IgD-negative memory B cell (primary cell): ENCODE measurements at regions not wholly inside any gene's neighbourhood (a gene's known extent, or its start where the extent isn't known, plus 50 kb on each side); places are given as distances from the start of the nearest gene placed in this dataset.
A peak's percentile ranks its signal among the peaks of the same experiment; 100 is the strongest.

ENCODE experiments used
- H3K27ac Mint-ChIP-seq, 3 donors: one replicate each; pipeline ENCODE4 v1.8.0; 2020 to 2022; ENCODE audit warnings: mild to moderate bottlenecking in 3 of 3, mixed read lengths in 3 of 3, moderate library complexity in 1 of 3
- H3K27me3 Mint-ChIP-seq: one replicate; pipeline ENCODE4 v1.8.0; 2021; ENCODE audit warnings: mixed read lengths
- H3K36me3 Mint-ChIP-seq: one replicate; pipeline ENCODE4 v1.8.0; 2020; ENCODE audit warnings: mild to moderate bottlenecking, mixed read lengths
- H3K4me1 Mint-ChIP-seq, 3 donors: one replicate each; pipeline ENCODE4 v1.8.0; 2020 to 2022; ENCODE audit warnings: mixed read lengths in 3 of 3, mild to moderate bottlenecking in 1 of 3
- H3K4me3 Mint-ChIP-seq, 4 donors: one replicate each; pipeline ENCODE4 v1.8.0; 2020 to 2022; ENCODE audit warnings: mild to moderate bottlenecking in 4 of 4, mixed read lengths in 4 of 4, moderate library complexity in 3 of 4
- H3K9me3 Mint-ChIP-seq, 3 donors: one replicate each; pipeline ENCODE4 v1.8.0; 2020 to 2021; ENCODE audit warnings: mixed read lengths in 3 of 3, mild to moderate bottlenecking in 1 of 3

DNA sequence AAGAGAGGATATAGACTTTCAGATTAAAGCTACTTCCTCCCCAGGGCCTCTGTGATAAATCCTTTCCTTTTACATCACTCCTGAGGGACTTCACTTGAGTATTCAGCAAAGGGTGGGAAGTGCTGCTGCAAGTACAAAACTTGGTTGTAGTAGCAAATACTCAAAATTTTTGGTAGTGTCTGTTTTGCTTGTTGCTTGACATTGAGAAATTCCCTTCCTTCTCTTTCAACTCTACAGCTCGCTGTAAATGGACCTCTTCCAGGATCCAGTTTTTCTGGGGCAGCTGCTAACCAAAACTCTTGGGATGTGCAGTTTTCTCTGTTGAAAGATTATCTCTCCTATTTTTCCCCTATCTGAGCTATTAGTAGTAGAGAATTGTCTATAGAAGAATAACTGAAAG lies 472.0 kb downstream of the CD109 start:
- Mint-ChIP-seq H3K4me1 (no peaks in the 10 kb centered on the region), H3K27me3 (no peaks in the 10 kb centered on the region), H3K36me3 (no peaks in the 10 kb centered on the region), H3K4me3 (no peak overlapping the region), H3K9me3 (peaks cover 0 to 4% (median 3%) of the 10 kb centered on the region in 3 donors), H3K27ac (peak overlapping the region in 1 of 3 donors; percentile 71)

DNA sequence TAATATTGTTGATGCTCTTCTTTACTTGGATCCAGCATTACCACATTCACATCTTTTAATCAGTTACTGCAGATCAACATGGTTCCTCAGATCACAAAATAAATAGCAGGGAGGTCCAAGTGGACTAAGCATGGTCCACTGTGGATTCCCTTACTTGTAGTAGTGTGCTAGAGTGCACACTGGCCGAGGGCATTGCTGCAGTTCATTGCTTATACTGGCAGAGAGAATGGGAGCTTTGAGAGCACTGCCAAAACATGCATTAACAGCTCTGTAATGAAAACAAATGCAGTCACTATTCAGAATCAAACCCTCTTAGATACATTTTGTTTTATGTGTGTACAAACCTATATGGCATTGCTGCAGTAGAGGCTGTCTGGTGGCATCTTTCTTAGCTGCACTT lies 471.5 kb downstream of the CD109 start:
- Mint-ChIP-seq H3K27me3 (no peaks in the 10 kb centered on the region), H3K36me3 (no peaks in the 10 kb centered on the region), H3K4me1 (no peaks in the 10 kb centered on the region), H3K27ac (no peak overlapping the region), H3K4me3 (no peak overlapping the region), H3K9me3 (peaks cover 0 to 4% (median 3%) of the 10 kb centered on the region in 3 donors)

DNA sequence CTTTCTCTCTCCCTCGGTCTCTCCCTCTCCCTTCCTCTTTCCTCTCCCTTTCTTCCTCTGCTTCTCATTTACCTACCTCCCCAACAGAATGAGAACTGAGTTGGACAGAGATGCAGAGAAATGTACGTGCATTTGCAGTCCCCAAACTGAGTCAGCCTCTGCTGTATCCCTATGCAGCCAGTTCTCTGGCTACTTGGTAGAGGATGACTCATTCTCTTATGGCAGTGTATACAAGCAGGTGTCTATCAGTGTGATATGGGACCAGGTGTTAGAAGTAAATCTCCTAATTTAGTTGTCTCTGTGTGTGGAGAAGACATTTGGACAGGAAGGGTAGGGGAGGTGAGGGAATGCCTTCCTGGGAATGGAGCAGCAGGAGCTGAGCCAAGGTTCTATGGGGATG lies 470.8 kb downstream of the CD109 start:
- H3K27me3 Mint-ChIP-seq: no peaks in the 10 kb centered on the region
- H3K27ac Mint-ChIP-seq: peak overlapping the region in 1 of 3 donors; percentile 55
- no peaks in the 10 kb centered on the region for H3K4me1 Mint-ChIP-seq
- H3K9me3 Mint-ChIP-seq: peaks cover 0 to 4% (median 3%) of the 10 kb centered on the region in 3 donors
- no peak overlapping the region for H3K4me3 Mint-ChIP-seq
- H3K36me3 Mint-ChIP-seq: no peaks in the 10 kb centered on the region

DNA sequence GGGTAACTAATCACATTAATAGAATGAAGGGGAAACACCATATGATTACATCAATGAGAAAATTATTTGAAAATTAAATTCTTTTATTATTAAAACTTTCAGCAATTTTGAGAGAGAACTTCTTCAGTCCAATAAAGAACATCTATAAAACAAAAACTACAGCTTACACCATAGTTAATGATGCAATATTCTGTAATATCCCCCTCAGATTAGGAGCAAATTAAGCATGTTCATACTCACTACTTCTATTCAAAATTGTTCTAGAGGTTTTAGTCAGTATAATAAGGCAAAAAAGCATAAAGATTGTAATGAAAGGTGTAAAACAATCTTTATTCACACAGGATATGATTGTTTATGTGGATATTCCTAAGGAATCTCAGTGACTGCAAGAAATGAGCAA lies 465.4 kb downstream of the CD109 start:
- H3K27me3 Mint-ChIP-seq: no peaks in the 10 kb centered on the region

DNA sequence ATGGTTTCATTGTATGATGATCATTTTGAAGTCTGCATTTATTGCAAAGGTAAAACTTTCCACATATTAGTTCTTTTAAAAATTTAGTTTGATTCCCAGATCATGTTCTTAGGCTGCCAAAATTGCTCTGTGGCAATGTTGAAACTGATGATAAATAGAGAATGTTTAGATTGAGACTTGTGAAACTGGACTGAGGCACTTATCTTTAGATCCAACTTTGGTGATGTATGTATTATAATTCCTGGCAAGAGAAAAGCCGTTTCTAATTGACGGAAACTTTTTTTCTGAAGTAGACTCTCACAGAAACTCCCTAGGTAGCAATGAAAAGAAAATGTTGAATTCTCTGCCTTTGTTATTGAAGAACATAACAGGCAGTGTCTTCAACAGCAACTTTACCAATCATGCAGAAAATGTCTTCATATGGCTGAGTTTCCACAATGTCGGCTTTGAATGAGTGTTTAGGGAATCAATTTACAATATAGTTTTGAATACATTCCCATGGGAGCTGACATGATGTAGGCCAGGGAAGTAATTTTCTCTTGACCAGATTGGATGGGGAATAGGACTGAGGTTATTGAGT lies 456.2 kb downstream of the CD109 start:
- peaks cover 0 to 4% (median 3%) of the 10 kb centered on the region in 3 donors for H3K9me3 Mint-ChIP-seq
- no peaks in the 10 kb centered on the region for H3K36me3 Mint-ChIP-seq
- H3K4me3 Mint-ChIP-seq: no peak overlapping the region
- no peaks in the 10 kb centered on the region for H3K4me1 Mint-ChIP-seq
- H3K27ac Mint-ChIP-seq: no peak overlapping the region
- no peaks in the 10 kb centered on the region for H3K27me3 Mint-ChIP-seq

More for the DNA sequence above, 465.4 kb downstream of the CD109 start:
- H3K9me3 Mint-ChIP-seq: peaks cover 2 to 9% (median 4%) of the 10 kb centered on the region in 3 donors
- H3K4me1 Mint-ChIP-seq: no peaks in the 10 kb centered on the region
- no peaks in the 10 kb centered on the region for H3K36me3 Mint-ChIP-seq
- H3K27ac Mint-ChIP-seq: no peak overlapping the region
- no peak overlapping the region for H3K4me3 Mint-ChIP-seq

DNA sequence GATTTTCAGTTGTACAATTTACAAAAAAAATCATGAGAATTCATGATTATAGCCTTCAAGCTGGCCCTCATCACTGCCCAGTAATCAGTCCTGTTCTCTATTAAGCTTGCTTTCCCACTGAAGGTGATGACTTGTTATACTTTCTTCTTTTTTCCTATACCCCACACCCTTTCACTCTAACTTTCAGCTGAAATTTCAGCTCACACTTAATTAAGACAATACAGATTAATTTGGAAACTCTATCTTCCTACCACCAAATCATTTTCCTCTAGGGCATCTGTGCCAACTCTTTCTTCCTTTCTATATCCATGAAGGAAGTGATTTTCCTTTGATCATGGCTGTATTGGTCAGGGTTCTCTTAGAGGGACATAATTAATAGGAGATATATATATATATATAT lies 449.9 kb downstream of the CD109 start:
- Mint-ChIP-seq H3K27me3 (no peaks in the 10 kb centered on the region), H3K4me3 (peak overlapping the region in 1 of 4 donors; percentile 42), H3K9me3 (peaks cover 0 to 2% (median 0%) of the 10 kb centered on the region in 3 donors), H3K27ac (no peak overlapping the region), H3K36me3 (peaks cover 2% of the 10 kb centered on the region), H3K4me1 (no peaks in the 10 kb centered on the region)

DNA sequence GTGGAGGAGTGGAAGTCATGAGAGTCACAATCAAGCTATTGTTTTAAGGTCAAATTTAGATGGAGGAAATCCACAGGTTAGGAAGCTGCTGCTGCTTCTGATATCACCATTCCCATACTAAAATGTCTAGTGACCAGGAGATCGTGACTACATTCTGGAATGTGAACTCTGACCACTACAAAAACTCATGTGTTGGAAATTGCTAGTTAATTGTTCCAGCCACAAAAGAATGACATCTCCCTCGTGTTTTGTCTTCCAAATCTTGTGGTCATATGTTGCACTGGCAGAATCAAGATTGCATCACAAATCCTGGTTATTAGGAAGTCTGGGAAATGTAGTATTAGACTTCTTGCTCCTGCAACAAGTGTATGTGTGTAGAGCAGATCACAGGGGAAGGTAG lies 441.9 kb downstream of the CD109 start:
- H3K36me3 Mint-ChIP-seq: no peaks in the 10 kb centered on the region
- peaks cover 0 to 9% (median 1%) of the 10 kb centered on the region in 3 donors for H3K9me3 Mint-ChIP-seq

DNA sequence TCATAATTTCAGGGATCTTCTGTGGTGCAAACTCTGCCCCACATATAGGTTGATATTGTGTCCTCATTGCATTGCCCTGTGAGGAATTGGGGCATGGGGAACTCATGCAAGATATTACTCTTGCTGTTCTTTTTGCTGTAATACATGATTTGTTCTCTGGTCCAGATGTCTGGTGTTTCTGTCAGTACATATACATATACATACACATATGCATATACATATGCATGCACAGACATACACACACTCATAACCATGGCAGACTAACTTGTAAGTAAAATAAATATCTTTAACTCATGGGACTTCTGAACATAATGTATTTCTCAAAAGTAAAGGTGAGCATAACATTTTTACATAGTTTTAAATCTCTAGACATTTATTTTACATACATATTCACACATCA lies 438.3 kb downstream of the CD109 start:
- H3K4me3 Mint-ChIP-seq: no peak overlapping the region
- no peaks in the 10 kb centered on the region for H3K4me1 Mint-ChIP-seq
- peaks cover 0 to 9% (median 0%) of the 10 kb centered on the region in 3 donors for H3K9me3 Mint-ChIP-seq
- no peaks in the 10 kb centered on the region for H3K27me3 Mint-ChIP-seq
- no peaks in the 10 kb centered on the region for H3K36me3 Mint-ChIP-seq
- no peak overlapping the region for H3K27ac Mint-ChIP-seq

More for the DNA sequence above, 441.9 kb downstream of the CD109 start:
- Mint-ChIP-seq H3K4me3 (no peak overlapping the region), H3K27me3 (no peaks in the 10 kb centered on the region), H3K4me1 (no peaks in the 10 kb centered on the region), H3K27ac (no peak overlapping the region)

DNA sequence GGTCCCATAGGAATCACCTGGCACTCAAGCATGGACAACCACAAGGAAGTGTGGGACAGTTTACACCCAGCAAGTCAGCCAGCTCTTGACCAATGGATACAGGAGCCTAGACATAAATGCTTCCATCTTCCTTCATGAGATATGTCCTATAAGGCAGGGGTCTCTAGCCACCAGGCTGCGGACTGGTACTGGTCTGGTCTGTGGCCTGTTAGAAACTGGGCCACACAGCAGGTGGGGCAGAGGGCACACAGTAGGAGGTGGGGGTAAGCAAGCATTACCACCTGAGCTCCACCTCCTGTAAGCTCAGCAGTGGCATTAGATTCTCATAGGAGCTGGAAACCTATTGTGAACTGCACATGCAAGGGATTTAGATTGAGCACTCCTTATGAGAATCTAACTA lies 437.1 kb downstream of the CD109 start:
- no peaks in the 10 kb centered on the region for H3K36me3 Mint-ChIP-seq
- H3K27me3 Mint-ChIP-seq: no peaks in the 10 kb centered on the region
- H3K9me3 Mint-ChIP-seq: peaks cover 0 to 10% (median 0%) of the 10 kb centered on the region in 3 donors
- H3K4me3 Mint-ChIP-seq: no peak overlapping the region
- no peak overlapping the region for H3K27ac Mint-ChIP-seq
- no peaks in the 10 kb centered on the region for H3K4me1 Mint-ChIP-seq

DNA sequence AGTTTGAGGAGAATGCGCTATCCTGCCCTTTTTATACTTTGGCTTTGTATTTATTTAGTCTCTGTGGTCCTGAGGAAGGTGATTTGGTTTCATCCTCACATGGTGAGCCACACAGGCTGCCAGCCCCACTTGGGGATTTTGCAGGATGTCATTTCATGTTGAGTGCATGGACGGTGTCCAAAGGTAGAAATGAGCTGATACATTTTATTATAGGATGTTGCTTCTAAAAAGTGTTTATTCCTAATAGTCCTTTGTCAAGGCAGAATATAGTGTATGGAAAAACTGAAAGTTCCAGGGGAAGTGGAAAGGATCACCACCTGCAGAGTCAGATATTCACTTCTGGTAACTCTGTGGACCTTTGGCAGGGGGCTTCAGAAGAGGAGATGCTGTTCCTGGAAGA lies 434.6 kb downstream of the CD109 start:
- H3K36me3 Mint-ChIP-seq: no peaks in the 10 kb centered on the region
- H3K4me1 Mint-ChIP-seq: no peaks in the 10 kb centered on the region
- peaks cover 0 to 7% (median 0%) of the 10 kb centered on the region in 3 donors for H3K9me3 Mint-ChIP-seq
- H3K4me3 Mint-ChIP-seq: no peak overlapping the region
- no peak overlapping the region for H3K27ac Mint-ChIP-seq
- no peaks in the 10 kb centered on the region for H3K27me3 Mint-ChIP-seq

DNA sequence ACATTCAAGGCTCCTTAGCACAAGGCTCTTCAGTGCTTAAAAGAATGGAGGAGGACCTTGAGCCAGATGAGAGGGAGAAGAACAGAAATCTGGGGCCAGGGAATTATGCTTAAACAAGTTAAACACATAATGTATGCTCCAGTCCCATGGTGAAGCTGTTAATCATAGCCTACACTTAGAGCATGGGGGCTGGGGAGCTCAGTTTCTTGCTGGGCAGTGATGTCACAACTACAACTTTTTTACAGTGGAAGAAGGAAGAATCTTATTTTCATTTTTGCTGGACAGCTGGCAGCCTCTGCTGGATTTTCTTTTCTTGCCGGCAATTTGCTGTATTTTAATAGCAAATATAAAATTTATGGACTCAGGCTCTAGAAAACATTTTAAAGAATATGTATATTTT lies 432.5 kb downstream of the CD109 start:
- no peaks in the 10 kb centered on the region for H3K27me3 Mint-ChIP-seq
- H3K9me3 Mint-ChIP-seq: peaks cover 0 to 2% (median 0%) of the 10 kb centered on the region in 3 donors
- no peak overlapping the region for H3K4me3 Mint-ChIP-seq
- H3K36me3 Mint-ChIP-seq: no peaks in the 10 kb centered on the region
- no peaks in the 10 kb centered on the region for H3K4me1 Mint-ChIP-seq
- H3K27ac Mint-ChIP-seq: no peak overlapping the region

DNA sequence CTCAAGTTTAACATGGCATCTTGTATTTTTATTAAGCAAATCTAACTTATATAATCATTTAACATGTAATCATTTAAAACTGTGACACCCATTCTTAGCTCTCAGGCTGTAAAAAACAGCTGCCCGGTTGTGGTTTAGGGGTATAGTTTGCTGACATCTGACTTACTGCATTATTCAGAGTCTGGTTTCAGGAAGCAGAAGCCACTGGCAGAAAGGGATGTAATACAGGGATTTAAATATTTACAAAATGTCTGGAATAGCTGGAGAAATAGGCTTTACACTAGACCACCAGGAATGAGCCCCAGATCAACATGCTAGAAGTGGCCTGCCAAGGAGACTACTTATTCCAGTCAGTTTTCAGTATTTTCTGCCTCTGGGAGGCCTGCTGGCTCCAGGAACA lies 421.1 kb downstream of the CD109 start:
- Mint-ChIP-seq H3K4me3 (no peak overlapping the region), H3K4me1 (no peaks in the 10 kb centered on the region), H3K9me3 (peaks cover 2 to 5% (median 2%) of the 10 kb centered on the region in 3 donors), H3K27ac (no peak overlapping the region), H3K36me3 (no peaks in the 10 kb centered on the region), H3K27me3 (no peaks in the 10 kb centered on the region)

DNA sequence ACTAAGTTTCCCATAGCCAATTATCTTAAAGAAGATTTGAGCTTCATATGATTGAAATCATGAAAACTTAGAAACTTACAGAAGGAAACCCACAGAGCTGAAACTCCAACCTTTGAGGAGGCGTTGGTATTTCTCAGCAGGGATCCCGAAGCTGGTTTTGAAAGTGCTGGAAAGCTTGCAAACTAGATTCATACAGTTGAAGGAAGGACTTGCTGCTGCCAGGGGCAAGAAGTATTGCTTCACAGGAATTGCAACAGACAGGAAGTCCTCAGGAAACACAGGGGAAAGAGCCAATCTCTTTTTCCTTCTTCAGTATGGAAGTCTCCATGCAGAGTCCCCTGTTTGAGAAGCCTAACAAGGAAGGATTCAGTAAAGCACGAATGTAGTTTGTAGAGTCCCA lies 419.7 kb downstream of the CD109 start:
- no peaks in the 10 kb centered on the region for H3K4me1 Mint-ChIP-seq
- H3K36me3 Mint-ChIP-seq: no peaks in the 10 kb centered on the region
- no peaks in the 10 kb centered on the region for H3K27me3 Mint-ChIP-seq
- H3K9me3 Mint-ChIP-seq: peaks cover 0 to 5% (median 2%) of the 10 kb centered on the region in 3 donors
- H3K27ac Mint-ChIP-seq: no peak overlapping the region
- H3K4me3 Mint-ChIP-seq: no peak overlapping the region

DNA sequence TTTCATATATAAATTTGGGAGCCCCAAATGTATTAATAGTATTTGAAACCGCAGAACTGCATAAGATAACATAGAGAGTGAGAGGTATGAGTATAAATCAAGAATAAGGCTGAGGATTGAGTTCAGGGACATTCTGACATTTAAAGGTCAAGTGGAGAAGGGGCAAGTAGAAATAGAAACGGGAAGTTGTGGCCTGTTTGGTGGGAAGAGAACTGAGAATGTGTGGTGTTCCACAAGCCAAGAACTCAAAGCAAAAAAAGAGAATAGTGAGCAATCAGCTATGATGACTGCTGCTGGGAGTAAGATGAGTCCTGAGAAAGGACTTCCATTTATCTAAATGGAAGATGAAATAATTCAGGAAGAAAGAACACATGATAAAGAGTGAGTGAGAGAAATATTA lies 418.4 kb downstream of the CD109 start:
- H3K27me3 Mint-ChIP-seq: no peaks in the 10 kb centered on the region
- no peak overlapping the region for H3K4me3 Mint-ChIP-seq
- H3K9me3 Mint-ChIP-seq: peaks cover 0 to 5% (median 2%) of the 10 kb centered on the region in 3 donors
- no peak overlapping the region for H3K27ac Mint-ChIP-seq
- no peaks in the 10 kb centered on the region for H3K36me3 Mint-ChIP-seq
- H3K4me1 Mint-ChIP-seq: no peaks in the 10 kb centered on the region

DNA sequence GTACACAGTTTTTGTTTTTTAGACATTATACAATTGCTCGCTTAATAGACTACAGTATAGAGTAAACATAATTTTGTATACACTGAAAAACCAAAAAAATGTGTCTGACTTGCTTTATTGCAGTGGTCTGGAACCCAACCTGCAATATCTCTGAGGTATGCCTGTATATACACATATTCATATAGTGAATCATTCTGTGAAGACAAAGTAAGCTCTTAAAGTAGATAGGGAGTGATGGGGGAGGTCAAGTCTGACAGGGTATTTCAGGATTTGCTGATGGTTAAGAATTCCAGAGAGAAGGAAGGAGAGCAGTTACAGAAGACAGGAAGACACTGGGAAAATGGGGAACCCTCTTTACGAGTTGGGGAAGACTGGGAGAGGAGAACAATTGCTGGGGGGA lies 417.9 kb downstream of the CD109 start:
- H3K36me3 Mint-ChIP-seq: no peaks in the 10 kb centered on the region

DNA sequence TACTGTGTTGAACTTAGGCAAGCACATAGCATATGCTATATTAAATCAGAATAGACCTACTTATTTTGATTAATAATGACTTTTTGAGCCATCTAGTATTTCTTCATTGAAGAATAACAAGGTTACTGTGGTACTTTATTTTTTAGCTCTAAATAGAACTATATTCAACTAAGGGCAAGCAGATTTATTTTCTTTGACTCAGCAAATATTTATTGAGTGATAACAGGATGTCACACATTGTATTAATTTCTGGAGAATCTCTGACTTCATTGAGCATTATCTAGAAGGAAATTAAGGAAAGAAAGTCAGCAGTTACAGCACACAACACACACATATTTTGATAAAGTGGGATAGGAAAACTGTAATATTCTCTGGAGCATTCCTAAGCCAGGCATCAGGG lies 407.4 kb downstream of the CD109 start:
- H3K27me3 Mint-ChIP-seq: no peaks in the 10 kb centered on the region
- no peak overlapping the region for H3K27ac Mint-ChIP-seq
- no peaks in the 10 kb centered on the region for H3K36me3 Mint-ChIP-seq
- no peak overlapping the region for H3K4me3 Mint-ChIP-seq
- H3K4me1 Mint-ChIP-seq: no peaks in the 10 kb centered on the region
- H3K9me3 Mint-ChIP-seq: peaks cover 0 to 8% (median 2%) of the 10 kb centered on the region in 3 donors

More for the DNA sequence above, 417.9 kb downstream of the CD109 start:
- Mint-ChIP-seq H3K4me1 (no peaks in the 10 kb centered on the region), H3K27ac (no peak overlapping the region), H3K9me3 (peaks cover 2 to 5% (median 5%) of the 10 kb centered on the region in 3 donors), H3K27me3 (no peaks in the 10 kb centered on the region), H3K4me3 (no peak overlapping the region)
